ENCODE measurements at regions not wholly inside any gene's neighbourhood (a gene's known extent, or its start where the extent isn't known, plus 50 kb on each side); places are given as distances from the start of the nearest gene placed in this dataset.

GRCh38 chr6:166752097-166752496 lies 125.0 kb upstream of the RPS6KA2 start:
- no peak for FAIRE-seq
- DNase-seq (ENCODE audit: low read depth), result no peak

GRCh38 chr6:166751051-166751595 lies 124.1 kb upstream of the RPS6KA2 start:
- no peaks in the 10 kb centered on the region for H3K36me3 ChIP-seq (ENCODE audit: control insufficient read depth, insufficient read depth, low read length)
- H3K4me3 ChIP-seq (ENCODE audit: low read depth, low read length), result no peak overlapping the region
- H3K27me3 ChIP-seq (ENCODE audit: control insufficient read depth, insufficient read depth, low read length), result no peaks in the 10 kb centered on the region
- no peak for TF ChIP-seq CTCF (IDR thresholded peaks at IDR 0.05; ENCODE audit: insufficient read depth, low read length, severe bottlenecking)
- DNase-seq (ENCODE audit: low read depth) (no peak), FAIRE-seq (no peak)

More at GRCh38 chr6:166752097-166752496, 125.0 kb upstream of the RPS6KA2 start:
- H3K4me3 ChIP-seq (ENCODE audit: low read depth, low read length), result no peak overlapping the region
- no peaks in the 10 kb centered on the region for H3K27me3 ChIP-seq (ENCODE audit: control insufficient read depth, insufficient read depth, low read length)
- H3K36me3 ChIP-seq (ENCODE audit: control insufficient read depth, insufficient read depth, low read length), result no peaks in the 10 kb centered on the region
- TF ChIP-seq CTCF (IDR thresholded peaks at IDR 0.05; ENCODE audit: insufficient read depth, low read length, severe bottlenecking), result no peak

- FAIRE-seq (no peak), DNase-seq (ENCODE audit: low read depth) (peak; percentile 27)
- TF ChIP-seq CTCF (IDR thresholded peaks at IDR 0.05; ENCODE audit: insufficient read depth, low read length, severe bottlenecking), result no peak
- Histone ChIP-seq H3K4me3 (ENCODE audit: low read depth, low read length) (no peak overlapping the region), H3K27me3 (ENCODE audit: control insufficient read depth, insufficient read depth, low read length) (no peaks in the 10 kb centered on the region), H3K36me3 (ENCODE audit: control insufficient read depth, insufficient read depth, low read length) (no peaks in the 10 kb centered on the region)
Observed at GRCh38 chr6:166750108-166750793, 123.2 kb upstream of the RPS6KA2 start.

GRCh38 chr6:166749666-166750065 lies 122.6 kb upstream of the RPS6KA2 start:
- no peaks in the 10 kb centered on the region for H3K27me3 ChIP-seq (ENCODE audit: control insufficient read depth, insufficient read depth, low read length)
- DNase-seq (ENCODE audit: low read depth) (no peak), FAIRE-seq (no peak)
- H3K36me3 ChIP-seq (ENCODE audit: control insufficient read depth, insufficient read depth, low read length), result no peaks in the 10 kb centered on the region
- no peak for TF ChIP-seq CTCF (IDR thresholded peaks at IDR 0.05; ENCODE audit: insufficient read depth, low read length, severe bottlenecking)
- no peak overlapping the region for H3K4me3 ChIP-seq (ENCODE audit: low read depth, low read length)

- no peak for TF ChIP-seq CTCF (IDR thresholded peaks at IDR 0.05; ENCODE audit: insufficient read depth, low read length, severe bottlenecking)
- Histone ChIP-seq H3K27me3 (ENCODE audit: control insufficient read depth, insufficient read depth, low read length) (no peaks in the 10 kb centered on the region), H3K4me3 (ENCODE audit: low read depth, low read length) (no peak overlapping the region), H3K36me3 (ENCODE audit: control insufficient read depth, insufficient read depth, low read length) (no peaks in the 10 kb centered on the region)
- FAIRE-seq (no peak), DNase-seq (ENCODE audit: low read depth) (no peak)
Observed at GRCh38 chr6:166747644-166748595, 120.9 kb upstream of the RPS6KA2 start.
